Activated naive CD4-positive, alpha-beta T cell treated with Interleukin-2 at 50 U/mL for 16 hours (primary cell): ENCODE measurements at regions not wholly inside any gene's neighbourhood (a gene's known extent, or its start where the extent isn't known, plus 50 kb on each side); places are given as distances from the start of the nearest gene placed in this dataset.
"Not testable (repeated sequence)": the region's sequence is repeated elsewhere in the genome, so short reads cannot be mapped to it uniquely, and the experiment has no call there.

Source experiments
- DNase-seq: peaks from one replicate; pipeline ENCODE4 v3.0.0-alpha.2; 2020

- DNase-seq, result no peak
These were observed 268.4 kb upstream of the FRG2C start for GRCh38 chr3:75395580-75396315.

GRCh38 chr3:75396316-75396802, 267.8 kb upstream of the FRG2C start:
- no peak for DNase-seq

GRCh38 chr3:75397486-75397885, 266.6 kb upstream of the FRG2C start:
- not testable (repeated sequence) for DNase-seq

- DNase-seq, result peak; percentile 42
These were observed 241.8 kb upstream of the FRG2C start for GRCh38 chr3:75422101-75422945.

- DNase-seq, result not testable (repeated sequence)
These were observed 238.7 kb upstream of the FRG2C start for GRCh38 chr3:75425379-75425778.

- DNase-seq, result not testable (repeated sequence)
These were observed 236.6 kb upstream of the FRG2C start for GRCh38 chr3:75427486-75427885.

GRCh38 chr3:75427906-75428305, 236.2 kb upstream of the FRG2C start:
- not testable (repeated sequence) for DNase-seq

- DNase-seq, result peak; percentile 78
These were observed 234.4 kb upstream of the FRG2C start for GRCh38 chr3:75429561-75430220.

GRCh38 chr3:75430406-75430805, 233.7 kb upstream of the FRG2C start:
- DNase-seq, result not testable (repeated sequence)

- not testable (repeated sequence) for DNase-seq
These were observed 233.0 kb upstream of the FRG2C start for GRCh38 chr3:75431120-75431519.

- DNase-seq, result not testable (repeated sequence)
These were observed 231.7 kb upstream of the FRG2C start for GRCh38 chr3:75432466-75432865.

GRCh38 chr3:75432885-75433284, 231.2 kb upstream of the FRG2C start:
- not testable (repeated sequence) for DNase-seq

GRCh38 chr3:75433295-75433694, 230.8 kb upstream of the FRG2C start:
- DNase-seq, result not testable (repeated sequence)

- DNase-seq, result peak; percentile 29
These were observed 229.7 kb upstream of the FRG2C start for GRCh38 chr3:75434276-75434912.

GRCh38 chr3:75434913-75435793, 229.0 kb upstream of the FRG2C start:
- DNase-seq, result peak; percentile 97

GRCh38 chr3:75435794-75436400, 228.2 kb upstream of the FRG2C start:
- DNase-seq, result not testable (repeated sequence)

GRCh38 chr3:75440986-75441385, 223.1 kb upstream of the FRG2C start:
- not testable (repeated sequence) for DNase-seq

- not testable (repeated sequence) for DNase-seq
These were observed 219.5 kb upstream of the FRG2C start for GRCh38 chr3:75444634-75445033.

GRCh38 chr3:75445234-75445633, 218.9 kb upstream of the FRG2C start:
- DNase-seq, result not testable (repeated sequence)

- not testable (repeated sequence) for DNase-seq
These were observed 217.2 kb upstream of the FRG2C start for GRCh38 chr3:75446948-75447347.

GRCh38 chr3:75453328-75453727, 210.8 kb upstream of the FRG2C start:
- not testable (repeated sequence) for DNase-seq
